Left cardiac atrium (tissue), 4 donors: ENCODE measurements at regions not wholly inside any gene's neighbourhood (a gene's known extent, or its start where the extent isn't known, plus 50 kb on each side); places are given as distances from the start of the nearest gene placed in this dataset.

ENCODE experiments used
- ATAC-seq, 2 donors: fragments of 200-7000 bp; cut with Tn5 transposase; one replicate each; pipeline ENCODE4 v1.9.1; 2020; ENCODE audit warnings: mild to moderate bottlenecking in 2 of 2, moderate library complexity in 2 of 2
- DNase-seq: peaks from one replicate; pipeline ENCODE4 v3.0.0-alpha.2; 2020
- intact Hi-C, 2 donors: fragments of 100-400 bp; cut with DNase I; formaldehyde crosslinking; loops; one replicate each; pipeline versions ENCODE4 v1.14.1 to v1.15.1; 2022 to 2023
- donor health status: DM: no; HTN: yes; CAD: no.
- donor health status: DM: no; HTN: yes; CAD: no; lungs with severe emphysema.
- donor health status: DM: yes; HTN: yes; CAD: no.
- donor health status: Dilated cardiomyopathy.

DNA sequence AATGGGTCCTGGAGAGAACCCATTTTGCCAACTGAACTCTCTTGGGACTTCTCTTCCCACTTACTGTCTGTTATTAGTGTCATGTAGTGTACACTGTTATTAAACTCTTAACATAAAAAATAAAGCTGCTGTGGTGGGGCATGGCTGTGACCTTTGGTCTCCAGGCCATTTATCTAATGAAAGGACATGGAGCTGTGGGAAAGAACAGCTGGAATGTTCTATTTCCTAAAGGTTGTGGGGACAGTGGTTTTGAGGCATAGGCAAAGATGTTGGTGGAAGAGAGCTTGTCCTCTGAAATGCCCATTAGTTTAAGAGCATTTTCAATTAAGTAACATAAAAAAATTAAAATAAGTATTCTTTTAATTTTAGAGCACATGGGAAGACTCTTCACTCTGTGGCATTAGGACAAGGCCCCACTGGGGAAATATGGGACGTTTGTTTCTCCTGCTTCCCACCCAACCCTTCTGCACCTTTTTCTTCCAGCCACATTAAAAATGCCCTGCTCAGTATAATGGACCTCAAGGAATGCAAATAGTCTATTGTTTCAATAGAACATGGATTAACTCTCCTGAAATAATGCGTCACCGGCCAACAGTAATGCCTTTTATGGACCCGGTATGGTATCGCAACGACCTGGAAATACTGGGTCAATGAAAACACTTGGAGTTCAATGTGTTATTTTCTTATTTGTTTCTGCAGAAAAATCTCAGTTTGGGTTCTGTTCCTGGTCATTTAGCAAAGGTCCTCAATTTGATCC, 149.6 kb downstream of the BUB3 start:
- intact Hi-C loops = no loop called here
- no peak for DNase-seq
- no peak for ATAC-seq

DNA sequence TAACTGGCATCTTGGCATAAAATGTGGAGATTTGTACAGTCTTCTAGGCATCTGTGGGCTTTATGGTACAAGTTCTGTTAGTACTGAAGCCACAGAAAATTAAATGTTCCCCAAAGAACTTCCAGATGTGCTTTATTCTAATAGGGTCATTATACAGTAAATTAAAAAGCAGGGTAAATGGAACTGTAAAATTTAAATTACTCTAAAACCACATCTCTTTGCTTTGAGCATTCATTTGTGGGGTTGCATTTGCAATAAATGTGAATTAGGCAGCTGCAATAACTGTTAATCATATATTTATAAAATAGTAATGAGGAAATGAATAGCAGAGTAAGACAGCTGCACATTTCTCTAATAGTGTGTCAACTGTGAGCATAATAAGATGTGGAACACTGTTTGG, 151.5 kb downstream of the BUB3 start:
- intact Hi-C loops = no loop called here
- DNase-seq (no peak), ATAC-seq (no peak)

DNA sequence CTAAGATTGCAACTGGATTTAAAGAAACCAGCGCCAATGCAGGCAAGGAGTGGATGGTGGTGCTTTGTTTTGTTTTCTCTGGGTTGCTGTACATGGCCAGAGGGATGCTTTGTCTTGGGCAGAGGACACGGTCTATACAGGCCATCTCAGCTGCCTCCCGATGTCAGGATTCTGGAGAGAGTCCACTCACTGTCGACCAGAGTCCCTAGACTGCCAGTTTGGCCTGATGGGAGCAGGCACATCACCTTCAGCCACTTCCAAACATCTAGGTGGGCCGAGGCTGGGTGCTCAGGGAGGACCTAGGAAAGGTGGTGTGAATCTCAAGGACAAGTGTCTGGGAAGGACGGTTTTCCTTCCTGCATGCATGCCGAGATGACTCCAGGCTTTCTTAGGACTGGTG, 152.1 kb downstream of the BUB3 start:
- intact Hi-C loops = no loop called here
- DNase-seq (no peak), ATAC-seq (no peak)

DNA sequence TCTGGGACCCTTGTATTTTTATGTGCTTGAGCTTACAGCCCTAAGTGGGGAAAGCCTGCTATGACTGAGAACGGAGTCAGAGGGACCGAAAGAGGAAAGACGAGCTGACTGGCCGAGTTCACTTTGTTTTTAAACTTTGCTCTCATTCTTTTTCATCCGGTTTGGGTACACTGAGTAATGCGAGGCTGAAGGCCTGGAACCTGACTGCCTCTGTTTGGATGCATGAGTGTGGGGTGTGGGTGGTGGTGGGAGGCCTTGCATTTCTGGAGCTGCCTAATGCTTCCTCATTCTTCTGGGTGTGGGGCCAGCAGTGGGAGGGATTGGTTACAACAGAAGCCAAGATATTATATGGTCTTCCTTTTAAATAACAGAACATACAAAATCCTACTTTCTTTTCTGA, 155.5 kb downstream of the BUB3 start:
- intact Hi-C loops = no loop called here
- DNase-seq (peak; percentile 23), ATAC-seq (peak in 1 of 2 donors; percentile 91)

DNA sequence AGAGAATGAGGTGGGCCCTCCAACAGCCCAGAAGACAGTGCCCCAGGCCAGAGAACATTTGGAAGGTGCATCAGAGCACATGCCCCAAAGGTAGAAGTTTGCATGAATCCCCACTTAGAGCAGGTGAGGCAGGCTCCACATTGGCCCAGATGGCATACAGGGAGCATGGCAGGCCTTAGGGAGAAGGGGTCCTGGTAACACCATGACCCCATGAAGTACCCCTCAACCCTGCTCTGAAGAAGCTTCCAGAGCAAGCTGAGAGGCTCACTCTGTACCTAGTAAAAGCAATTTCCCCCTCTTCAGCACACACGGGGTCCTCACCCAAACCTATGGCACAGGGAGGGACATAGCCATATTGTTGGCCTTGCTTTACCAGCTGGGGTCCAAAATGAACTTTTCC, 162.6 kb downstream of the BUB3 start:
- DNase-seq = no peak
- no peak for ATAC-seq
- intact Hi-C loops = no loop called here

DNA sequence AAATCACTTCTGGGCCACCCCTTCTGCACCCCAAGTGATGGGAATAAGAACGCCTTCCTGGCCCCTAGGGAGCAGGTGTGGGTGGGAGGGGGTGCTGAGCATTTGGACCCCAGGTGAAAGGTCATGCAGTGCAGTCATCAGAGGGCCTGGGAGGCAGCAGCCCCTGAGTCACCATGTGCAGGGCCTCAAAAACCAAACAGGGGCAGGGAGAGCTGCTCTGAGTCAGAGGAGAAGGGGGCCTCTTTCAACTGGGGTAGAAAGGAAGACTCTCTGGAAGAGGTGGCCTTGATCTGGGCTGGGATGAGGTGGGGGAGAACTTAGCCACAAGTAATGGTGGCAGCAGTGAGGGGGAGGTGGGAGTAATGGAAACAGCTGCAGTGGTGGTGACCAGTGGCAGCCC, 164.3 kb downstream of the BUB3 start:
- intact Hi-C loops = no loop called here
- ATAC-seq = no peak
- no peak for DNase-seq

DNA sequence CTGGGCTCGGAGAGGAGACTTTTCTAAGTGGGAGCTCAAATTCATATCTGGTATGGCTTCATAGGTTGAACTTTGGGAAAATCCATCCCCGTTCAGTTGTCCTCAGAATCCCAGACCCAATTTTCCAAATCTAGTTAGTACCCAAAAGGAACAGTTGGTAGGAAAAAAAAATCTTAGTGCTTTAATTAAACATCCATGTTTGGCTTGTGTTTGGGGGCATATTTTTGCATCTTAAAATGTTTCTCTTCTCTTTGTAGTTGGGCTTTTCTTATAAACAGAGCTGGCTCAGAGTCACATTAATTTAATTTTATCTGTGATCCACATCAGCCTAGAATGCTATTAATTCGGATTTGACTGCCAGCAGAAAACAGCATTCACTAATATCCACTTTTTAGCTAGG, 165.9 kb downstream of the BUB3 start:
- intact Hi-C loops = no loop called here
- ATAC-seq = no peak
- DNase-seq = no peak

DNA sequence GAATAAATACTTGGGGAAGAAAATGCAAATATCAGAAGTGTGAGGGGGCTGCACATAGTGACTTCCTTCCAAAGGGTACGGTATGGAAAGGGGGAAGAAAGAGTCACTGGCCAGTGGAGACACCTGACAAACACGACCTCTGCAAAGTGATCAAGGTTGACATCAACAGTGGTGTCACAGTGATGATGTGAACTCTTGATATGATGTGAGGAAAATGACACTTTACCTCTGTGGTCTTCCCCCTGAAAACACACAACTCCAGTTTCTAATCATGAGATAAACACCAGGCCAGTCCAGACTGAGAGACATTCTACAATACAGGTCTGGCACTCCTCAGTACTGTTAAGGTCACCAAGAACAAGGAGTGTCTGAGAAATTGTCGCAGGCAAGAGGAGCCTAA, 169.7 kb downstream of the BUB3 start:
- intact Hi-C loops = no loop called here
- DNase-seq = no peak
- ATAC-seq = no peak

DNA sequence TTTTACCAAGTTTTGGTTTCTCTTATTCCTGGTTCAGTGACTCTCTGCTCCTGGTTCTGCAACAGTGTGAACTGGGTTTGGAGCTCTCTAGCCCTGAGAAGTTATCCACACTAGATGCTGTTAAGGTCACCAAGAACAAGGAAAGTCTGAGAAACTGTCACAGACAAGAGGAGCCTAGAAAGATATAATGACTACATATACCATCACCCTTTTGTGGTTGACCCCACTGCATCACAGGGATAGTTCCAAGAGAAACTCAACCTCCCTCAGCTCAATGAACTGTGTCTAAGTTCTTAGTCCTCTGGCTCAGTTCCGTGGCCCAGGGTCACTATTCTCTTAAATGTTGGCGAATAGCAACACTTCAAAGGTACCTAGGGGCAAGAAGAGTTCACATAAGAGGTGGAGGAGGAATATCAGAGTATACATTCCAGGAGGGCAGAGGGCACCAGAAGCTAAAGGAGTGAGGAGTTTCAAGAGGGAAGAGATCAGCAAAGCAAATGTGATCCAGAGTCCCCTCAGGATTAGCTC, 171.5 kb downstream of the BUB3 start:
- intact Hi-C loops = no loop called here
- no peak for DNase-seq
- no peak for ATAC-seq

DNA sequence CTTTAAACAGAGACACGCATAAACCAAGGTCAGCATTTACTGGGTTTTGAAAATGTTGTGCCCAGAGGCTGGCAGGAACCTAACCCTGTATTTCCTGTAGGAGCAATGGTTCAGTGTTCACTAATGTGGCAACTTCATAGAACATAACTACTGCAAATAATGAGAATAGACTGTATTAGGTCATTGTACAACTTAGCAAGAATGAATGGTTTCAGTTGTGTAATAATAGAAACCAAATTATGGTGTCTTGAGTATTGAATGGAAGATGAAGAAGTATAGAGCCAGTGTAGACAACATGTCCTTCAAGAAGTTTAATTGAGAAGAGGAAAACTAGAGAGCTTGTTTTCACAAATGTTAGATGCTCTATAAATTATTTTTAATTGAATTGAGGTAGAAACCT, 172.5 kb downstream of the BUB3 start:
- ATAC-seq (no peak), DNase-seq (no peak)
- intact Hi-C loops = no loop called here

DNA sequence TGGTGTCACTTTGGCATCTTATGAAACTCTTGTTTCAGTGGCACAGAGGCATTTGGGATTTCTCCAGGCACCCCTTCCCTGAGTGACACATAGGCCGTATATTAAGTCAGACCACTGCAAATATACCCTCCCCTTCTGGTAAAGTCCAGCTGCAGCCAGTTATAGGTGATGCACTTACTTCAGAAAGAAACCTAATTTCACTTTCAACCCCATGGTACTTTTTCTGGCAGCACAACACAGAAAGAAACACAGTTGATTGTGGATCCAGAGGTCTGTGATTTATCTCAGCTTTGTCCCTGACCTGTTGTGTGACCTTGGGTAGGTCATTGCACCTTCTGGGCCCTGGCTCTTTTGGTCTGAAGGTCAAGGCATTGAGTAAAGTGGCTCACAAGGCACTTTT, 173.2 kb downstream of the BUB3 start:
- no peak for ATAC-seq
- intact Hi-C loops = no loop called here
- no peak for DNase-seq

DNA sequence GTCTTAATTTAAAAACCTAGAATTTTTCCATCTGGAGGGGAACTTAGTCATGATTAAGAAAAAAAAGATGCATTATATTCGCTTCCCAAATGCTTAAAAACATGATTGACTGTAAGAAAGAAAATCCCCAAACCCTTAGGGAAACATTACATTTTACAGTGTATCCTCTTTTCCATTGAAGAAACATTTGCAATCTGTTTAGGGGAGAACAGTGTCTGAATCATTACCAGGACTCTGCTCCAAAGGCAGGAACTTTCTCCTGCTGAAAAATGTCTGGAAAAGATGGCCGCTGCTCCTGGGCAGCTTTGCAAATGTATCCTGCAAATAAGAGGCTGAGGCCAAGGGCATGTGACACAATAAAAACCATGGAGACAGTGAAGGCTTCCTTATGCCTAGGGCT, 173.7 kb downstream of the BUB3 start:
- ATAC-seq (no peak), DNase-seq (no peak)
- intact Hi-C loops = no loop called here

DNA sequence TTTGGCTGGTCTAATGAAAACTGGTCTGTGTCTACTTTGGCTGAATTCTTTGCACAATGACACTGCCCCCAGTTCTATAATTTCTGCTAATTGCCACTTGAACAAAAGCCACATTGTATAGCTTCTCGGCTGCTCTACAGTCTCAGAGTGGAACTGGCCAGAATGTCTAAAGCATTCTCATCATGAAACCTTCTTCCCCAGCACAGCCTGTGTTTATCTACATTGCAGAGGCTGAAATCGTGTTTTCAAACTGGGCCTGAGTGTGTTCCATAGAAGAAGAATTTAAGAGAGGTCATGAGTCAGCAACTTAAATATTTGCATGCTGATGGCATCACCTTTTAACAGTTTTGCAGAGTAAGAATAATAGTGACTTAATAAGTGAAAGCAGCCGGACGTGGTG, 177.2 kb downstream of the BUB3 start:
- DNase-seq (no peak), ATAC-seq (no peak)
- intact Hi-C loops = no loop called here

DNA sequence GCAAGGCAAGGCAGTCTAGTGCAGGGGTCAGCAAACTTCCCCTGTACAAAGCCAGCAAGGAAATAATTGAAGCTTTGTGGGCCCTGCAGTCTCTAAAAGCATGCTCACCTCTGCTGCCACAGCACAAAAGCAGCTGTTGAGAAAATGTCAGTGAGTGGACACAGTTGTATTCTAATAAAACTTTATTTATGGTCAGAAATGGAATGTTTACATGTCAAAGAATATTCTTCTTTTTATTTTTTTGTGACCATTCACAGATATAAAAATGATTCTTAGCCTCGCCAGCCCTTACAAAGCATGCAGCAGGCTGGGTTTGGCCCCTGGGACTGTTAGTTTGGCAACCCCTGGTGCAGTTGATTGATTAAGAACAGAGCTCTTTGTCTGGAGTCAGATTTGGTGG, 192.4 kb downstream of the BUB3 start:
- no peak for DNase-seq
- ATAC-seq = no peak
- intact Hi-C loops = no loop called here

DNA sequence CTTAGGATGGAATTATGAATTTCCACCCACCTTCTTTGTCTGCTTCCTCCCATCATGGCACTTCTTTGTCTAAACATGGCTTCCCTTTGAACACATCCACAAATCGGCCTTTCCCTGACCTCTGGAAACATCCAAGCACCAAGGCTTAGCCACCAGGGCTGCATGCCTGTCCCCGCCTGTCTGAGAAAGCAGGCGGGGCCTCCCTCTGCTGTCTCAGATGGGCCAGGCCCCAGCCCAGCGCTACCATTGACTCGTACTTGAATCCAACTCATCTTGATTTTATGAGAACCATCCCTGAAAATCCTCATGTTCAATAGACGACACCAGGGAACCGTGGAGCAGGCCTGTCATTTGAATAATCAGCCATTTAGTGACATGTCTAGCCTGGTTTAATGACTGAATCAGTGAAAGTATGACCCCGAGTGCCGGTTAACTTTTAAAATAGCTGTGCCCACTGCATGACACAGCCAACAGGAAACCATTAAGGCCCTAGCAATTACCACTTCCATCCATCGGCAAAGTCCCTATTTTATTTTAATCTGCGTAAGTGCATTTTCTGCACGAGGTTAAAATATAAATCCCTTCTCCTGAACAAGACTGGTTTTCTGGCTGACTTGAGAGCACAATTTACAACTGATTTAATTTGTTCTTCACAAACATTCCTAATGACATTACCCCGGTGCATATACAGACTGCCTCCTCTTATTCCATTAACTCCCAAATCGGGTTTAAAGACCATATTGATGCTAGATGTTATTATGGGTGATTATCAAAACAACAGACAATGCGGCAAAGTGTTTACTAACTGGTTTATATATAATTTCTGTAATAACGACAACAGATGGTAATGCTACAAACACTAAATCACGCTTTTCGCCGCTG, 194.7 kb downstream of the BUB3 start:
- no peak for ATAC-seq
- intact Hi-C loops = no loop called here
- DNase-seq = no peak

DNA sequence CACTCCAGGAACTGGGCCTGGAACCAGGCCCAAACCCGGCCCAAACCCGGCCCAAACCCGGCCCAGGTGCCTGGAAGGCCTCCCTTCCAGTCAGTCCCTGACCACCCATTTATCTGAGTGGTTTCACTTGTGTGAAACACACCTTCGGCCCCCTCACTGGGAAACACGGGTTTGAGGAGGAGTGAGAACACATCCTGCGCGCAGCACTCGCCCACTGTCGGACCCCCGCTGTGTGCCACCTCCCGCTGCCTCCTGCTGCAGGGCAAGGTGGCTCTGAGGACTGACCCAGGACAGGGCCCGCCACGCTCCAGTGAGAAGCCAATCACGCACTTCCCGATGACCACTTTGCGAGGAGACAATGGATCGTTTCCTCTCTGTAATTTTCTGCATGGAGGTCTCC, 197.5 kb downstream of the BUB3 start:
- intact Hi-C loops = no loop called here
- ATAC-seq = no peak
- DNase-seq = no peak

DNA sequence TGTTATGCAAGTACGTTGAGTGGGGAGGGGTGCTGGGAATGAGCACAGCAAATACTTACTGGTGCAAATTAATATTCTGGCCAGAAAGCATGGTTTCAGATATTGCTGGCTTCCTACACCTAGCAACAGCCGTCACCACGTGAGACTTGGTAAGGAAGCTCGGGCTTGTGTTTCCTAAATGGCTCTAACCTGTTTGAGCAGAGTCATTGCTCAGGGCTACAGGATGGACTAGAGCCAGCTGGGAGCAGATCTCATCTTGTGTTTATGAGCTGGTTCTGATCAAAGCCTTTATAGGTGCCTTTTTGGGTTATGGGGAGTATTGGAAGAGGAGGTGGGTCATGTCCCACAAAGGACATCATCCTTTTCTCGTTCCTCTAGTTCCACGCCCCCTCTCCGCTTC, 200.3 kb downstream of the BUB3 start:
- intact Hi-C loops = no loop called here
- no peak for ATAC-seq
- no peak for DNase-seq

DNA sequence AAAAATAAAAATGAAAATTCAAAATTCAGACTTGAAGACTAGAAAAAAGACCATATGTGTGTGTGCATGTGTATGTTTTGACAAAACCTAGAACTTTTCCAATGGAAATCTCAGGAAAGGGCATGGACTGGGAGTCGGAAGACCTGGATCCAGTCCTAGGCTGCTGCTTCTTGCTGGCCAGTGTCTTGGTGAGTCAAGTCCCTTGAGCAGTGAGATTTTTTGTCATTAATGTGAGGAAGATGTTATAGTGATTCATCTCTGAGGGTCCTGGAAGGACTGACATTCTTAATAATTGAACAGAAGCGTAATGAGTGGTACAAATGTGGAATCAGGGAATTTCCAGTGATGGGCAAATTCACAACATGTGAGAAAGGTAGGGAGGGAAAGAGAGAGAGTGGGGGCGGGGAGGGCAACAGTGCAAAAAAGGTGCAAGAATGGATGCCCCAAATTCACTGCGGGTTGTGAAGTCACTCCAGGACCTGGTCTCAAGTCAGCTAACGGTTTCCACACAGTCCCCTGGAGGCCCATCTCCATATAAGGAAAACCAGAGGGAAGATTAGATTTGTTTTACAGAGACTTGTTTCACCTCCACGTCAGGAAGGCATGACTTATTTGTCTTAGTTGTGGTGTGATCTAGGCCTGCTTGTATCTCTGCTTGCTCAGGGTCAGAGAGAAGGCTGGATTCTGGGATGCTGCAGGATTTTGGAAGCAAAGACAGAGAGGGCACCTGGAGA, 201.7 kb downstream of the BUB3 start:
- intact Hi-C loops = no loop called here
- ATAC-seq = no peak
- DNase-seq = no peak

DNA sequence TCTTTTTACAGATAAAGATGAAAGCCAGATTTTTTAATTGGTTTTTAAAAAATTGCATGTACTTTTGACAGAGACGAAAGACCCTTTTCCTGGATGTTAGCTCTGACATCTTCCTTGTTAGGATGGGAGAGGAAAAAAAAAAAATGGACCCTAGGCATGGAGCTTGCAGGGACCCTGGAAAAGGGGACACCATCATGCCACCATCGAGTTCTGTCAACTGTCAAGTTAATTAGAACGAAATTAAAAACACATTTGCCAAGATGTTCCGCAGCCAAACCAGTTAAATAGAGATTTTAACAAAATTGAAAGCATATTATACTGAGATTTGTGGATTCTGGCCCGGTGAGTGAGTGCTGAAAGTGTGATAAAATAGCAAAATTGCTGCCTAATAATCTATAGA, 202.6 kb downstream of the BUB3 start:
- ATAC-seq (no peak), DNase-seq (no peak)
- intact Hi-C loops = no loop called here

DNA sequence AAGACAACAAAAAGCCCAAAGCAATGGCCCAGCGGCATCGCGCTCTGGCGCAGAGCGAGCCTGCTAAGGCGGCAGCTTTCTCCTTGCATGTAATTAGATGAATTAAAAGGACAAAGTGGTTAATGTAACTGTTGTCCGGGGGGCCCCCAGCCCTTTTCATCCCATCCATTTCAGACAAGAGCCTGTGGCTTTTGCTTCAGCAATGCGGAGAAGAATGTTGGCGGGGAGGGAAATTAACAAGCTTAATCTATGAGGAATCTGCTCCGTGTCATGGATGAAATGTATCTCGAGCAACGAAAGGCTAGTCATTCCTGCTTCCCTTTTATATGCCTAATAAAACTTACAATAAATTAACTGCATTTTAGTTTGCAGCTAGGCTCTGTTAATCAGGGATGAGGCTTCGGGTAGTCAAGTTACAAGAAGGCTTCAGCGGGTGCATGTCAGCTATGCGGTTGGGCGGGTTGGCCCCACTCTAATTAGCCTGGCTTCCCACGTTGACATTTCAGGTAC, 203.3 kb downstream of the BUB3 start:
- intact Hi-C loops = no loop called here
- DNase-seq = no peak
- no peak for ATAC-seq
